ENCODE measurements at regions not wholly inside any gene's neighbourhood (a gene's known extent, or its start where the extent isn't known, plus 50 kb on each side); places are given as distances from the start of the nearest gene placed in this dataset.

GRCh38 chr14:85358136-85358785 is 171.7 kb upstream of the FLRT2 start:
- TF ChIP-seq, protein P1, sequence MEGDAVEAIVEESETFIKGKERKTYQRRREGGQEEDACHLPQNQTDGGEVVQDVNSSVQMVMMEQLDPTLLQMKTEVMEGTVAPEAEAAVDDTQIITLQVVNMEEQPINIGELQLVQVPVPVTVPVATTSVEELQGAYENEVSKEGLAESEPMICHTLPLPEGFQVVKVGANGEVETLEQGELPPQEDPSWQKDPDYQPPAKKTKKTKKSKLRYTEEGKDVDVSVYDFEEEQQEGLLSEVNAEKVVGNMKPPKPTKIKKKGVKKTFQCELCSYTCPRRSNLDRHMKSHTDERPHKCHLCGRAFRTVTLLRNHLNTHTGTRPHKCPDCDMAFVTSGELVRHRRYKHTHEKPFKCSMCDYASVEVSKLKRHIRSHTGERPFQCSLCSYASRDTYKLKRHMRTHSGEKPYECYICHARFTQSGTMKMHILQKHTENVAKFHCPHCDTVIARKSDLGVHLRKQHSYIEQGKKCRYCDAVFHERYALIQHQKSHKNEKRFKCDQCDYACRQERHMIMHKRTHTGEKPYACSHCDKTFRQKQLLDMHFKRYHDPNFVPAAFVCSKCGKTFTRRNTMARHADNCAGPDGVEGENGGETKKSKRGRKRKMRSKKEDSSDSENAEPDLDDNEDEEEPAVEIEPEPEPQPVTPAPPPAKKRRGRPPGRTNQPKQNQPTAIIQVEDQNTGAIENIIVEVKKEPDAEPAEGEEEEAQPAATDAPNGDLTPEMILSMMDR (IDR thresholded peaks at IDR 0.05) = no peak
- TF ChIP-seq POLR2A (IDR thresholded peaks at IDR 0.05) (no peak), POLR2AphosphoS5 (IDR thresholded peaks at IDR 0.05) (no peak)
